ENCODE measurements at regions not wholly inside any gene's neighbourhood (a gene's known extent, or its start where the extent isn't known, plus 50 kb on each side); places are given as distances from the start of the nearest gene placed in this dataset.

- no peak for ATAC-seq
- no peak overlapping the region for H3K4me3 ChIP-seq
- no peaks in the 10 kb centered on the region for H3K36me3 ChIP-seq
- H3K4me1 ChIP-seq, result peaks cover 0 to 9% of the 10 kb centered on the region in 2 donors
- TF ChIP-seq, protein P1, sequence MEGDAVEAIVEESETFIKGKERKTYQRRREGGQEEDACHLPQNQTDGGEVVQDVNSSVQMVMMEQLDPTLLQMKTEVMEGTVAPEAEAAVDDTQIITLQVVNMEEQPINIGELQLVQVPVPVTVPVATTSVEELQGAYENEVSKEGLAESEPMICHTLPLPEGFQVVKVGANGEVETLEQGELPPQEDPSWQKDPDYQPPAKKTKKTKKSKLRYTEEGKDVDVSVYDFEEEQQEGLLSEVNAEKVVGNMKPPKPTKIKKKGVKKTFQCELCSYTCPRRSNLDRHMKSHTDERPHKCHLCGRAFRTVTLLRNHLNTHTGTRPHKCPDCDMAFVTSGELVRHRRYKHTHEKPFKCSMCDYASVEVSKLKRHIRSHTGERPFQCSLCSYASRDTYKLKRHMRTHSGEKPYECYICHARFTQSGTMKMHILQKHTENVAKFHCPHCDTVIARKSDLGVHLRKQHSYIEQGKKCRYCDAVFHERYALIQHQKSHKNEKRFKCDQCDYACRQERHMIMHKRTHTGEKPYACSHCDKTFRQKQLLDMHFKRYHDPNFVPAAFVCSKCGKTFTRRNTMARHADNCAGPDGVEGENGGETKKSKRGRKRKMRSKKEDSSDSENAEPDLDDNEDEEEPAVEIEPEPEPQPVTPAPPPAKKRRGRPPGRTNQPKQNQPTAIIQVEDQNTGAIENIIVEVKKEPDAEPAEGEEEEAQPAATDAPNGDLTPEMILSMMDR (IDR thresholded peaks at IDR 0.05), result no peak
- DNase-seq, result no peak
- H3K27ac ChIP-seq, result no peak overlapping the region
- intact Hi-C loops (cut with DNase I), result loop anchor here in 1 of 2 donors (5.0 kb wide), 1 partner anchor 135 kb away; the partner anchor contains the start of gene CFAP100
- no peaks in the 10 kb centered on the region for H3K27me3 ChIP-seq
- no peaks in the 10 kb centered on the region for H3K9me3 ChIP-seq
Observed at GRCh38 chr3:126257174-126257573, 76.8 kb upstream of the ALDH1L1 start.

- ATAC-seq (no peak), DNase-seq (no peak)
- TF ChIP-seq, protein P1 (IDR thresholded peaks at IDR 0.05), result no peak
- Histone ChIP-seq H3K27me3 (no peaks in the 10 kb centered on the region), H3K36me3 (no peaks in the 10 kb centered on the region), H3K4me3 (no peak overlapping the region), H3K4me1 (peaks cover 0 to 8% of the 10 kb centered on the region in 2 donors), H3K27ac (no peak overlapping the region), H3K9me3 (no peaks in the 10 kb centered on the region)
- intact Hi-C loops (cut with DNase I), result loop anchor here in 1 of 2 donors (5.0 kb wide), 1 partner anchor 136 kb away; the partner anchor contains the start of gene CFAP100
Observed at GRCh38 chr3:126256251-126256650, 75.9 kb upstream of the ALDH1L1 start.

- Histone ChIP-seq H3K36me3 (no peaks in the 10 kb centered on the region), H3K27ac (no peak overlapping the region), H3K27me3 (no peaks in the 10 kb centered on the region), H3K4me1 (no peaks in the 10 kb centered on the region), H3K4me3 (no peak overlapping the region), H3K9me3 (no peaks in the 10 kb centered on the region)
- TF ChIP-seq, protein P1 (IDR thresholded peaks at IDR 0.05), result no peak
- DNase-seq (no peak), ATAC-seq (no peak)
- intact Hi-C loops (cut with DNase I), result no loop called here
Observed at GRCh38 chr3:126253072-126253471, 72.7 kb upstream of the ALDH1L1 start.

- H3K9me3 ChIP-seq, result no peaks in the 10 kb centered on the region
- DNase-seq (no peak), ATAC-seq (no peak)
- no peak overlapping the region for H3K27ac ChIP-seq
- TF ChIP-seq, protein P1 (IDR thresholded peaks at IDR 0.05), result no peak
- H3K36me3 ChIP-seq, result no peaks in the 10 kb centered on the region
- H3K27me3 ChIP-seq, result no peaks in the 10 kb centered on the region
- no peak overlapping the region for H3K4me3 ChIP-seq
- no peaks in the 10 kb centered on the region for H3K4me1 ChIP-seq
- intact Hi-C loops (cut with DNase I), result no loop called here
Observed at GRCh38 chr3:126252373-126252772, 72.0 kb upstream of the ALDH1L1 start.

- intact Hi-C loops (cut with DNase I), result no loop called here
- Histone ChIP-seq H3K4me3 (no peak overlapping the region), H3K4me1 (no peaks in the 10 kb centered on the region), H3K9me3 (peaks cover 0 to 3% of the 10 kb centered on the region in 2 donors), H3K27me3 (no peaks in the 10 kb centered on the region), H3K27ac (no peak overlapping the region), H3K36me3 (no peaks in the 10 kb centered on the region)
- TF ChIP-seq, protein P1 (IDR thresholded peaks at IDR 0.05), result peak; percentile 43 to 49
- ATAC-seq, result peak; percentile 93
- peak in 1 of 4 donors; percentile 82 for DNase-seq
Observed at GRCh38 chr3:126245811-126246727, 65.7 kb upstream of the ALDH1L1 start.

All from left lung (tissue), 4 donors.